AG20443 (cell line): ENCODE measurements at regions not wholly inside any gene's neighbourhood (a gene's known extent, or its start where the extent isn't known, plus 50 kb on each side); places are given as distances from the start of the nearest gene placed in this dataset.
"Not testable (repeated sequence)": the region's sequence is repeated elsewhere in the genome, so short reads cannot be mapped to it uniquely, and the experiment has no call there.

ENCODE experiments used
- DNase-seq: peaks from one replicate; pipeline ENCODE4 v3.0.0; 2012; ENCODE audit warnings: low spot score, mixed read lengths

GRCh38 chr14:97074856-97075255, 277.7 kb downstream of the VRK1 start:
- no peak for DNase-seq

- DNase-seq = no peak
Measured at GRCh38 chr14:97077253-97077653, 280.1 kb downstream of the VRK1 start.

DNA sequence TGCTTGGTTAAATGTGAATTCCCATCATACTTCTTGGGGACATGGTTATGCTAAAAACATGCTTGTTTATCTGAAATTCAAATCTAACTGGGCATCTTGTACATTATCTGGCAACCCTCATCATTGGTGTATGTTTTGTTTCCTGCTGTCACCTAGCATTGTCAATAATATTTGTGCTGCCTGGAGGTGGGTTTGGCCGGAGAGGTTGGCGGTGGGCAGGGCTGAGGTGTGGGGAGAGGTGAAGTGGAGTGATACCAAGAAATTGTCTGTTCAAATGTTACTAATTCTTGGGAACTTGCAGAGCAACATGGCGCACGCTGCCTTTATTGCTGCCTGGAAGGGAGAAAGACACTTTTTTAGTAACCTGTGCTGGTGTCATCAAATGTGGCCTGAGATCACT, 280.5 kb downstream of the VRK1 start:
- DNase-seq = no peak

DNA sequence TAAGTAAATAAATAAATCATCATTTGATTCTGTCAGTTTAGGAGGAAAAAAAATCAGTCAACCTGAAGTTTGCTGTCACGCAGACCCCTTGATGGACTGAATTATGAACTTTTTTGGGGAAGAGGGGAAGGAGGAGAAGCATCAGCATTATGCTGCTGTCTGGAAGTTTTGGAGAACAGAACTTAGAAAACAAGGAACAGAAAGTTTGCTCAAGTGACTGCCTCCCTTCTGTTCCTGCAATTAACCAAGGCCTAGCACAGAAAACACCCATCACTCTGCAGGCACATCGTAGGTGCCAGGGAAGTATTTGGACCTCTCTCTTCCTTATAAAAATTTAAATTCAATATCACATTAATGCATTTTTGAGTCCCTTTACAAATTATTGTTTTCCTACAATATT, 283.8 kb downstream of the VRK1 start:
- no peak for DNase-seq

DNA sequence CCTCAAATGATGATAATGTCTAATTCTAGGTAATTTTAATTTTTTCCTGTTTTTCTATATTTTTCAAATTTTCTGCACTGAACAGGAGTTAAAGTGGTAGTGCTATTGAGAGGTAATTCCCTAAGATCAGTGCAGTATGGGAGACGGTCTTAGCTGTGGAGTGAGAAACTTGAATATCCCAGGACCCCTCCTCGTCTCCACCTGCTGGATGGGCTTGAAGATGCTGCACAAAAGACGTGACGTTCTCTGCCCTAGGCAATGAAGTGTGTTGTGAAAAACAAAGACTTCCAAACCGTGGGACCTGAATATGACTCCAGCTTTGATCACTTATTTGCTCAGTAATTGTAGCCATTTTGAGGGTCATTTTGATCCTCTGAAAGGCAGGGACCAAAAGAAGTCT, 298.1 kb downstream of the VRK1 start:
- no peak for DNase-seq

- no peak for DNase-seq
Measured at GRCh38 chr14:97097296-97097695, 300.1 kb downstream of the VRK1 start.

DNA sequence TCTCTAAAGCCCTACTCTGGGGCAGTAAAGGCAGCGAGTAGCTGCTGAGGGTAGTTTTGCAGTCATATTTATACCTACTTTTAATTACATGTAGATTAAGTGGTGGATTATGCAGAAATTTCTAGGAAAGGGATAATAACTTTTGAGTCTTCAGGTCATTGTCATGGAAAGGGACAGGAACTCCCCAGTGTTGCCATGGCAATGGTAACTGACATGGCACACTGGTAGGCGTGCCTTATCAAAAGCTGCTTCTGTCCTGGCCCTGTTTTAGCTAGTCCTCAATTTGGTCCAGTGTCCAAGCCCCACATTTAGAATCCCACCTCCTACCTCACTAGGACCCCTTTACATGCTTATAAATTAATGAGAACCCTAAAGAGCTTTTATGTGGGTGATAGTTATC, 303.1 kb downstream of the VRK1 start:
- DNase-seq = no peak

- DNase-seq = no peak
Measured at GRCh38 chr14:97101561-97101960, 304.4 kb downstream of the VRK1 start.

- no peak for DNase-seq
Measured at GRCh38 chr14:97104029-97104428, 306.8 kb downstream of the VRK1 start.

DNA sequence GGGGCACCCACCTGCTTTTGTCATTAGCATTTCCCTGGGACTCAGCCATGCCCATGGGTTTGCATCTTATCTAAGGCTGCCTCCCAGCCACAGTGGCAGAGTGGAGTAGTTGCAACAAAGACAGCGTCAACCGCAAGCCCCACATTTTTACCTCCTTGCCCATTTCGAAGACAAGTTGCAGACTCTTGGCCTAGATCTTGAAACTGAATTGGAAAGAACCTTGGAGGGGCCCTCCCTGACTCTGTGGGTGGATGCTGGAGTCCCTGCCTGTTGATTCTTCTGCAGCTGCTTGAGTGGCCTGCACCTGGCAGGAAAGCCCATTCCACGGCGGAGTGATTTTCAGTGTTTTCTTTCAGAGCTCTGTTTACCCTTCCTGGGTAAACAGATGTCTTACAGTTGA, 309.0 kb downstream of the VRK1 start:
- no peak for DNase-seq

GRCh38 chr14:97106609-97107008, 309.4 kb downstream of the VRK1 start:
- DNase-seq = no peak

DNA sequence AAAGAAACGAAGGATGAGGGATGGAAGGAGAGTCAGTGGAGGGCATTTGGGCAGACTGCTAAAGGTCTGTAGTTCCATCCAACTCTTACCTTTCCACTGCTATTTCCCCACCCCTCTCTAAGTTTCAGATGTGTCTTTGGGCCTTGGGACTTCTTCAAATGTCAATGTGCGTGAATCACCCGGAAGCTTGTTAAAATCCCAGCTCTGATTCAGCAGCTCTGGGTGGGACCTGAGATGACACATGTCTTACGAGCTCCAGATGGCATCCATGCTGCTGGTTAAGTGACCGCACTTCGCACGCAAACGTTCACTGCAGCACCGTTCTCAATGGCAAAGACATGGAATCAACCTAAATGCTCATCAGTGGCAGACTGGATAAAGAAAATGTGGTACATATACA, 309.9 kb downstream of the VRK1 start:
- peak; percentile 16 for DNase-seq

GRCh38 chr14:97107760-97108159, 310.6 kb downstream of the VRK1 start:
- no peak for DNase-seq

DNA sequence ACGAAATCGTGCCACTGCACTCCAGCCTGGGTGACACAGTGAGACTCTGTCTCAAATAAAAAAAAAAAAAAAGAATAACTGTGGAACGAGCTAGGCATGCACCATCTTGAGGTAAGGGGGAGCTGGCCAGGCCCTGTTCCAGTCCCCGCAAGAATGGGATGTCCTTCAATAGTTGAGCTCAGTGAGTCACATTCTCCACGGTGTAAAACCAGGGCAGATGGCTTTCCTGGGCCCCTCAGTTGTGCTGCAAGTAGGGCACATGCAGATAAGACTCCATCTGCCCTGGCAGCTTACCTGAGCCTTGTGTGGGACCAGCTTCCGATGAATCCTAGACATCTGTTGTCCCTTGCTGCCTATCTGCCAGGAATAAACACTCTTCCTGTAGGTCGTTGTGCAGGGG, 312.1 kb downstream of the VRK1 start:
- DNase-seq = no peak

DNA sequence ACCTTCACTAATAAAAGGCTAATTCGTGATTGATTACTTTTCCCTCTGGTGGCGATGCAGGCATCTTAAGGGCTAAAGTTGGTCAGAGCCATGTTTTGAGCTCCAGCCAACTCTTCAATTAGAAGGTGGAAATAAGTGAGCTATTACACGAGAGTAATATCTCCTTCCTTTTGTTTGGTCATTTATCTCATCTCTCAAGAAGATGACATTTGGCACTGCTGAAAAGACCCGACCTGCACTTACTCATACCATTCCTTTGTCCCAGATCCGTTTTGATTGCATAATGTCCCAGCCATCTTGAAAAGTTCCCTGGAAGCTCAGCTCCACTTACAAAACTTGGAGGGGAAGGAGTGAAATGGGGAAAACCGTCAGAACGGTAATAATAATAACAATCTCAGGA, 316.2 kb downstream of the VRK1 start:
- no peak for DNase-seq

DNA sequence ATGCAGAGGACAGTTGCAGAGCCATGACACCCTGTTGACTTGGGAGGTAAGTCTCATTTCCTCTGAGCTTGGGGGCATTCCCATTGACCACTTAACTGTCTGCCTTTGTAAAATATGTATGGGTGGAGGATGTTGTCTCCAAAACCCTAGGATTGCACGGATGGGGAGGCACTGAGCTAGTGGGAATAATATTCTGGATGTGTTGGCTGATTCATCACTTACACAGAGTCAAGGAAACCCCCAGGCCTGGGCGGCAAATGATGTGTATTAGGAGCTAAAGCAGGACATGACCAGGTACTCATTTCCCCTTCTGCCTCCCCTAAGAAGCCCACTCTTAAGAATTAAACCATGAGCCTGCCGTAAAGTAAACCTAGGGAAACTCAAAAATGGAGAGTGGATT, 319.4 kb downstream of the VRK1 start:
- no peak for DNase-seq

- DNase-seq = no peak
Measured at GRCh38 chr14:97117693-97118092, 320.5 kb downstream of the VRK1 start.

- DNase-seq = no peak
Measured at GRCh38 chr14:97120204-97120603, 323.0 kb downstream of the VRK1 start.

DNA sequence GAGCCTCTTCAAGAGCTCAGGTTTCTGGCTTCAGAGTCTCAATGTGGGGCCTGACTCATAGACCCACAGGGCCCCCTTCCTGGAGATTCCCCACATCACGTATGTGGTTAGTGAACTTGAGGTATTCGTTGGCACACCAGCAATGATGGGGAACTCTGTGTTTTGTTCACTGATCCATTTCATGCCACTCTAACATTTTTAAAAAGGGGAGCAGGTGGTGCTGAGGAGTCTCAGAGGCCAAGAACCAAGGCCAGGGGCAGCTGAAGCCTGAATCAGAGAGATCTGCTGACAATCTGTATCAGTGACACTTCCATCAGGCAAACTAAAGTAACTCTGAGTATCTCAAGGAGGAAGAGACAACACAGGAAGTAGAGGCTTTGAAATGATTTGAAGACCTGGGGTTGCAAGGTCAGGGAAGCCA, 323.4 kb downstream of the VRK1 start:
- DNase-seq = no peak

- DNase-seq = no peak
Measured at GRCh38 chr14:97129639-97130038, 332.5 kb downstream of the VRK1 start.

DNA sequence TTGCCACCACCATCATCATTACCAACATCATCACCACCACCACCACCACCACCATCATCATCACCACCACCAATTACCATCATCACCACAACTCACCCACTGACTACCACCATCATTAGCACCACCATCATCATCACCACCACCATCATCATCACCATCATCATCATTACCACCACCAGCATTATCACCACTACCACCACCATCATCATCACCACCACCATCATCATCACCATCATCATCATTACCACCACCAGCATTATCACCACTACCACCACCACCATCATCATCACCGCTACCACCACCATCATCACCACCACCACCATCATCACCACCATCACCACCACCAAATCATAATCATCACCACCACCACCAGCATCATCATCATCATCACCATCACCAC, 338.7 kb downstream of the VRK1 start:
- not testable (repeated sequence) for DNase-seq

- no peak for DNase-seq
Measured at GRCh38 chr14:97137705-97138104, 340.5 kb downstream of the VRK1 start.

- DNase-seq = no peak
Measured at GRCh38 chr14:97138801-97139200, 341.6 kb downstream of the VRK1 start.

DNA sequence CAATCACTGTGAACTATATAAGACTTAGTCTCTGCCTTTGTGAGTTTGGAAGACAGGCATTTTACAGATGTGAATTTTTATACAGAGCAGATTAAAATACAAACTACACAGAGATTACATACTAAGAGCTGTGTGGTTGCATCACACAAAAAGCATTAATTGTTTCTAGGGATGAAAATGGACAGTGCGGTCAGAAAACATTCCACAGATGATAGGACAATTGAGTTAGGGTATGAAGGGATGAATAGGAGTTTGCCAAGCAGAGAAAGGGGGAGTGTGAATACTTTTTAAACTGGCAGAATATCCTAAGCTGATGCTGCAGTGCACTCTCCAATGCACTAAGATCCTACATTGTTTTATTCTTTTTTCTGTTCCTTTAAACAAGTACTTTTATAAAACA, 345.8 kb downstream of the VRK1 start:
- DNase-seq = no peak

- no peak for DNase-seq
Measured at GRCh38 chr14:97143456-97143855, 346.3 kb downstream of the VRK1 start.
